Mesenchymal stem cell (in vitro differentiated cells and primary cell): ENCODE measurements at regions not wholly inside any gene's neighbourhood (a gene's known extent, or its start where the extent isn't known, plus 50 kb on each side); places are given as distances from the start of the nearest gene placed in this dataset.

Experiments used
- DNase-seq: peaks from one replicate; pipeline ENCODE4 v3.0.0-alpha.2; 2013
- H2AFZ ChIP-seq: one replicate; pipeline ENCODE4 v1.6.1; 2013; ENCODE audit warnings: low read depth, mild to moderate bottlenecking, control low read depth, inconsistent platforms, low read length, moderate library complexity
- H2AK5ac ChIP-seq: 2 replicates; pipeline ENCODE4 v1.6.1; 2013; ENCODE audit warnings: low read length, moderate library complexity, mild to moderate bottlenecking, inconsistent platforms; ENCODE audit not compliant: severe bottlenecking
- H2BK120ac ChIP-seq: one replicate; pipeline ENCODE4 v1.6.1; 2013; ENCODE audit warnings: low read depth, mild to moderate bottlenecking, inconsistent platforms, low read length, moderate library complexity
- H2BK12ac ChIP-seq, 2 experiments: one replicate each; pipeline ENCODE4 v1.6.1; 2013; ENCODE audit warnings: inconsistent platforms in 2 of 2, low read length in 2 of 2, mild to moderate bottlenecking in 2 of 2, moderate library complexity in 2 of 2, control low read depth in 1 of 2
- H2BK15ac ChIP-seq: one replicate; pipeline ENCODE4 v1.6.1; 2013; ENCODE audit warnings: mild to moderate bottlenecking, low read depth, inconsistent platforms; ENCODE audit not compliant: poor library complexity, severe bottlenecking
- H2BK5ac ChIP-seq: 2 replicates; pipeline ENCODE4 v1.6.1; 2013; ENCODE audit warnings: low read depth, mild to moderate bottlenecking, low read length, control low read depth, inconsistent platforms; ENCODE audit not compliant: poor library complexity, severe bottlenecking
- H3K14ac ChIP-seq, 2 experiments: one replicate each; pipeline ENCODE4 v1.6.1; 2013; ENCODE audit warnings: inconsistent platforms in 2 of 2, low read length in 2 of 2, control low read depth in 1 of 2, mild to moderate bottlenecking in 1 of 2, moderate library complexity in 1 of 2
- H3K18ac ChIP-seq, 2 experiments: one replicate each; pipeline ENCODE4 v1.6.1; 2013; ENCODE audit warnings: inconsistent platforms in 2 of 2, low read length in 2 of 2, control low read depth in 1 of 2, low read depth in 1 of 2, mild to moderate bottlenecking in 1 of 2
- H3K23ac ChIP-seq, 2 experiments: one replicate each; pipeline ENCODE4 v1.6.1; 2013; ENCODE audit warnings: inconsistent platforms in 2 of 2, low read length in 2 of 2, mild to moderate bottlenecking in 2 of 2, moderate library complexity in 2 of 2, control low read depth in 1 of 2
- H3K27ac ChIP-seq: 2 replicates; pipeline ENCODE4 v1.5.1; 2013; ENCODE audit warnings: mild to moderate bottlenecking, moderate library complexity, low read length, control low read depth, inconsistent platforms; ENCODE audit not compliant: poor library complexity, severe bottlenecking
- H3K27me3 ChIP-seq, 2 experiments: 2 replicates each; pipeline versions ENCODE4 v1.6.1 to v1.7.0; 2013; ENCODE audit warnings: low read length in 2 of 2, mild to moderate bottlenecking in 2 of 2, moderate library complexity in 2 of 2, control low read depth in 1 of 2, inconsistent platforms in 1 of 2; ENCODE audit not compliant: control insufficient read depth in 1 of 2, insufficient read depth in 1 of 2
- H3K36me3 ChIP-seq, 2 experiments: 2 replicates each; pipeline versions ENCODE4 v1.6.1 to v1.7.0; 2013; ENCODE audit warnings: low read length in 2 of 2, control low read depth in 1 of 2, inconsistent platforms in 1 of 2, low read depth in 1 of 2, mild to moderate bottlenecking in 1 of 2; ENCODE audit not compliant: insufficient read depth in 2 of 2, control insufficient read depth in 1 of 2
- H3K4ac ChIP-seq, 2 experiments: one replicate each; pipeline ENCODE4 v1.6.1; 2013; ENCODE audit warnings: inconsistent platforms in 2 of 2, low read length in 2 of 2, mild to moderate bottlenecking in 2 of 2, moderate library complexity in 2 of 2, control low read depth in 1 of 2, low read depth in 1 of 2
- H3K4me1 ChIP-seq: 2 replicates; pipeline ENCODE4 v1.6.1; 2013; ENCODE audit warnings: low read depth, low read length, control low read depth; ENCODE audit not compliant: control insufficient read depth, insufficient read depth
- H3K4me2 ChIP-seq: 2 replicates; pipeline ENCODE4 v1.6.1; 2013; ENCODE audit warnings: low read length, mild to moderate bottlenecking, inconsistent platforms; ENCODE audit not compliant: poor library complexity, severe bottlenecking
- H3K4me3 ChIP-seq, 2 experiments: 2 replicates each; pipeline versions ENCODE4 v1.5.1 to v1.7.0; 2013; ENCODE audit warnings: low read length in 2 of 2, mild to moderate bottlenecking in 2 of 2, control low read depth in 1 of 2, low read depth in 1 of 2; ENCODE audit not compliant: insufficient read depth in 1 of 2
- H3K79me1 ChIP-seq: replicated peaks from 2 replicates; pipeline ENCODE4 v1.6.1; 2013; ENCODE audit warnings: mild to moderate bottlenecking, control low read depth, low read length, inconsistent platforms; ENCODE audit not compliant: poor library complexity, severe bottlenecking
- H3K9ac ChIP-seq: 2 replicates; pipeline ENCODE4 v1.7.0; 2013; ENCODE audit warnings: mild to moderate bottlenecking, low read length, moderate library complexity
- H3K9me3 ChIP-seq: 2 replicates; pipeline ENCODE4 v1.7.0; 2013; ENCODE audit warnings: mild to moderate bottlenecking, low read length; ENCODE audit not compliant: control insufficient read depth
- H4K8ac ChIP-seq: one replicate; pipeline ENCODE4 v1.6.1; 2013; ENCODE audit warnings: inconsistent platforms, mild to moderate bottlenecking, low read length, moderate library complexity
- H4K91ac ChIP-seq: one replicate; pipeline ENCODE4 v1.6.1; 2013; ENCODE audit warnings: mild to moderate bottlenecking, low read length, inconsistent platforms
- WGBS: methylation state at CpG from one replicate; pipeline ENCODE4 v1.1.7; 2013; ENCODE audit warnings: mixed read lengths; 5-methylcytosine and 5-hydroxymethylcytosine counted together

GRCh38 chr1:4963251-4963650, 308.8 kb downstream of the AJAP1 start:
- Histone ChIP-seq H2AK5ac (no peak overlapping the region), H4K8ac (no peak overlapping the region), H3K79me1 (no peaks in the 10 kb centered on the region), H3K23ac (no peak overlapping the region), H3K4me2 (no peak overlapping the region), H3K4me3 (no peak overlapping the region), H3K18ac (no peak overlapping the region), H3K36me3 (no peaks in the 10 kb centered on the region), H2BK12ac (no peak overlapping the region), H3K4me1 (no peaks in the 10 kb centered on the region), H2BK15ac (no peak overlapping the region), H2AFZ (no peak overlapping the region), H4K91ac (no peak overlapping the region), H3K9ac (no peak overlapping the region), H3K14ac (no peak overlapping the region), H2BK5ac (no peak overlapping the region), H3K9me3 (peaks cover 4% of the 10 kb centered on the region), H3K4ac (no peak overlapping the region), H2BK120ac (no peak overlapping the region), H3K27ac (no peak overlapping the region), H3K27me3 (no peaks in the 10 kb centered on the region)
- WGBS: 78% methylated on average over 8 of the region's 8 CpGs
- DNase-seq: no peak

- Histone ChIP-seq H3K23ac (no peak overlapping the region), H3K9me3 (peaks cover 4% of the 10 kb centered on the region), H3K4me2 (no peak overlapping the region), H3K18ac (no peak overlapping the region), H2BK120ac (no peak overlapping the region), H3K4ac (no peak overlapping the region), H4K91ac (no peak overlapping the region), H2AFZ (no peak overlapping the region), H4K8ac (no peak overlapping the region), H3K27me3 (no peaks in the 10 kb centered on the region), H2BK15ac (no peak overlapping the region), H2BK5ac (no peak overlapping the region), H2AK5ac (no peak overlapping the region), H2BK12ac (no peak overlapping the region), H3K36me3 (no peaks in the 10 kb centered on the region), H3K27ac (no peak overlapping the region), H3K4me1 (no peaks in the 10 kb centered on the region), H3K4me3 (no peak overlapping the region), H3K79me1 (no peaks in the 10 kb centered on the region), H3K14ac (no peak overlapping the region), H3K9ac (no peak overlapping the region)
- WGBS: 77% methylated on average over 10 of the region's 10 CpGs
- no peak for DNase-seq
Measured at GRCh38 chr1:4962836-4963235, 308.4 kb downstream of the AJAP1 start.

GRCh38 chr1:4961935-4962645, 307.7 kb downstream of the AJAP1 start:
- Histone ChIP-seq H3K9ac (no peak overlapping the region), H2AK5ac (no peak overlapping the region), H2AFZ (no peak overlapping the region), H2BK12ac (no peak overlapping the region), H2BK15ac (no peak overlapping the region), H3K4ac (no peak overlapping the region), H3K4me2 (no peak overlapping the region), H3K27me3 (no peaks in the 10 kb centered on the region), H4K8ac (no peak overlapping the region), H3K36me3 (no peaks in the 10 kb centered on the region), H3K79me1 (no peaks in the 10 kb centered on the region), H3K4me3 (no peak overlapping the region), H3K27ac (no peak overlapping the region), H3K18ac (no peak overlapping the region), H2BK120ac (no peak overlapping the region), H3K23ac (no peak overlapping the region), H3K14ac (no peak overlapping the region), H3K9me3 (peaks cover 4% of the 10 kb centered on the region), H2BK5ac (no peak overlapping the region), H3K4me1 (no peaks in the 10 kb centered on the region), H4K91ac (no peak overlapping the region)
- no peak for DNase-seq
- 71% methylated on average over 8 of the region's 8 CpGs for WGBS

- Histone ChIP-seq H4K8ac (no peak overlapping the region), H3K4ac (no peak overlapping the region), H3K27me3 (no peaks in the 10 kb centered on the region), H2AFZ (no peak overlapping the region), H2BK5ac (no peak overlapping the region), H2BK12ac (no peak overlapping the region), H3K23ac (no peak overlapping the region), H3K18ac (no peak overlapping the region), H4K91ac (no peak overlapping the region), H2BK120ac (no peak overlapping the region), H3K14ac (no peak overlapping the region), H3K36me3 (no peaks in the 10 kb centered on the region), H3K4me3 (no peak overlapping the region), H2BK15ac (no peak overlapping the region), H2AK5ac (no peak overlapping the region), H3K4me2 (no peak overlapping the region), H3K4me1 (no peaks in the 10 kb centered on the region), H3K79me1 (no peaks in the 10 kb centered on the region), H3K27ac (no peak overlapping the region), H3K9me3 (peaks cover 10% of the 10 kb centered on the region), H3K9ac (no peak overlapping the region)
- 78% methylated on average over 16 of the region's 16 CpGs for WGBS
- DNase-seq: no peak
Measured at GRCh38 chr1:4960782-4961475, 306.5 kb downstream of the AJAP1 start.
